Activated CD4-positive, alpha-beta memory T cell treated with anti-CD3 and anti-CD28 coated beads, Interleukin-2, amount 10 ng/mL, durations not matched to agents 7 days and 5 days (primary cell): ENCODE measurements at regions not wholly inside any gene's neighbourhood (a gene's known extent, or its start where the extent isn't known, plus 50 kb on each side); places are given as distances from the start of the nearest gene placed in this dataset.
"Not testable (repeated sequence)": the region's sequence is repeated elsewhere in the genome, so short reads cannot be mapped to it uniquely, and the experiment has no call there.

ENCODE experiments used
- CTCF ChIA-PET: fragments of 350-600 bp; sonication (Branson Sonifier 250); formaldehyde crosslinking; loops from one replicate; lab custom pipeline; 2021; ENCODE audit warnings: antibody characterized with exemption, inconsistent platforms; lab: Charles Lee
- POLR2A ChIA-PET: fragments of 350-600 bp; sonication (Branson Sonifier 250); formaldehyde crosslinking; loops from one replicate; lab custom pipeline; 2021; ENCODE audit warnings: antibody characterized with exemption; lab: Charles Lee
- DNase-seq: peaks from one replicate; pipeline ENCODE4 v3.0.0-alpha.2; 2020
- H3K27ac Mint-ChIP-seq: one replicate; pipeline ENCODE4 v1.8.0; 2021; ENCODE audit warnings: mild to moderate bottlenecking, mixed read lengths
- H3K27me3 Mint-ChIP-seq: one replicate; pipeline ENCODE4 v1.8.0; 2021; ENCODE audit warnings: mixed read lengths
- H3K36me3 Mint-ChIP-seq: one replicate; pipeline ENCODE4 v1.8.0; 2021; ENCODE audit warnings: low read depth, mixed read lengths
- H3K4me1 Mint-ChIP-seq: one replicate; pipeline ENCODE4 v1.8.0; 2021; ENCODE audit warnings: mixed read lengths
- H3K4me3 Mint-ChIP-seq: one replicate; pipeline ENCODE4 v1.8.0; 2021; ENCODE audit warnings: mild to moderate bottlenecking, mixed read lengths
- H3K9me3 Mint-ChIP-seq: one replicate; pipeline ENCODE4 v1.8.0; 2021; ENCODE audit warnings: mixed read lengths

GRCh38 chr4:49161111-49161541 lies 175.1 kb downstream of the CWH43 start:
- DNase-seq, H3K27ac Mint-ChIP-seq, POLR2A ChIA-PET, CTCF ChIA-PET, H3K4me3 Mint-ChIP-seq, H3K4me1 Mint-ChIP-seq, H3K27me3 Mint-ChIP-seq: not testable (repeated sequence)
- peaks cover 17% of the 10 kb centered on the region for H3K9me3 Mint-ChIP-seq
- H3K36me3 Mint-ChIP-seq, result peaks cover 10% of the 10 kb centered on the region

DNA sequence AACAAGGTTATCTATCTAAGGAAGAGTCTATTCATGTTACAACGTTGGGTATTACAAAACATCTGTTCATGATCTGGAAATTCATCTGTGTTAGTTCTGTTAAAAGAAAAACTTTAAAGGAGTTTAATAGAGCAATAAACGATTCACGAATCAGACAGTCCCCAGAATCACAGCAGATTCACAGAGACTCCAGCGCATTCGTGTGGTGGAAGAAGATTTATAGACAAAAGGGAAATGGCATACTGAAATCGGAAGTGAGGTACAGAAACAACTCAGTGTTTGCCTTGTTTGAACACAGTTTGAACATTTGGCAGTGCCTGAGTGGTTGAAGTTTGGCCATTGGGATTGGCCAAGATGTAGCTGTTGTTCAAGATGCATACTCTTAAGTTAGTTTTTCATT lies 178.8 kb downstream of the CWH43 start:
- H3K27ac Mint-ChIP-seq, H3K4me3 Mint-ChIP-seq, CTCF ChIA-PET, H3K27me3 Mint-ChIP-seq, H3K4me1 Mint-ChIP-seq, DNase-seq, H3K9me3 Mint-ChIP-seq, POLR2A ChIA-PET, H3K36me3 Mint-ChIP-seq: not testable (repeated sequence)

DNA sequence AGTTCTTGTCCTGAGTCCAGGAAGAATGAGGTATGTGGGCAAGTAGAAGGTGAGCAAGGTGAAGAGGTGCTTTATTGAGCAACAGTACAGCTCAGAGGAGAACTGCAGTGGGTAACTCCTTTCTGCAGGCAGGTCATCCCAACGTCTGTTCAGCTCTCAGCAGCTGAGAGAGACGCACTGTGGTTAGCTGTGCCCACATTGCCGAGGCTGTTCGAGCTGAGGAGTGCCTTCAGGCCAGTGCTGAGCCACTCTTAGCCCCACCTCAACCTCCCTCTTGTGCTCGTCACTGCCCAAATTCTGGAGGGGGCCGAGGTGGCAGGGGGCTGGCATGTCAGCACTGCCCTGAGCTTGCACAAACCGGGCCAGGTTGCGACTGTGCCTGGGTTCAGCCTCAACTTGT lies 191.8 kb downstream of the CWH43 start:
- H3K36me3 Mint-ChIP-seq, H3K9me3 Mint-ChIP-seq, H3K4me1 Mint-ChIP-seq, POLR2A ChIA-PET, H3K27me3 Mint-ChIP-seq, DNase-seq, H3K4me3 Mint-ChIP-seq, CTCF ChIA-PET, H3K27ac Mint-ChIP-seq: not testable (repeated sequence)

DNA sequence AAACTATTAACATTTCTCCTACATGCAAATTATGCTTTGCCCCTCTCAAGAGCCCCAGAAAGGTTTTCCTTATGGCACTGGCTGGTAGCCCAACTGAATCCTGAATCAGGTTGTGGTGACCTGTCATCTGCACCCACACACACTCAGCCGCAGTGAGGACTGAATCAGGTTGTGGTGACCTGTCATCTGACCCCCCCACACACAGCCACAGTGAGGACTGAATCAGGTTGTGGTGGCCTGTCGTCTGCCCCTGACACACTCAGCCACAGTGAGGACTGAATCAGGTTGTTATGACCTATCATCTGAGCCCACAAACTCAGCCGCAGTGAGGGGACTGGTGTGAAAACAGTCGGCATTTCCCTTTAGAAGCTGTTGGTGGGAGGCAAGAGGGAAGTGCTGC lies 195.0 kb downstream of the CWH43 start:
- H3K27me3 Mint-ChIP-seq, H3K27ac Mint-ChIP-seq, POLR2A ChIA-PET, H3K36me3 Mint-ChIP-seq, CTCF ChIA-PET, H3K4me3 Mint-ChIP-seq, H3K9me3 Mint-ChIP-seq, H3K4me1 Mint-ChIP-seq, DNase-seq: not testable (repeated sequence)

- H3K4me3 Mint-ChIP-seq, H3K27me3 Mint-ChIP-seq, H3K36me3 Mint-ChIP-seq, H3K4me1 Mint-ChIP-seq, DNase-seq, CTCF ChIA-PET, H3K27ac Mint-ChIP-seq, POLR2A ChIA-PET: not testable (repeated sequence)
- peaks cover 24% of the 10 kb centered on the region for H3K9me3 Mint-ChIP-seq
Observed at GRCh38 chr4:49211396-49212194, 225.5 kb downstream of the CWH43 start.

- POLR2A ChIA-PET, H3K27me3 Mint-ChIP-seq, DNase-seq, CTCF ChIA-PET, H3K36me3 Mint-ChIP-seq, H3K4me3 Mint-ChIP-seq, H3K27ac Mint-ChIP-seq, H3K4me1 Mint-ChIP-seq: not testable (repeated sequence)
- H3K9me3 Mint-ChIP-seq, result peaks cover 27% of the 10 kb centered on the region
Observed at GRCh38 chr4:49213250-49213649, 227.2 kb downstream of the CWH43 start.

GRCh38 chr4:49213750-49214149 lies 227.7 kb downstream of the CWH43 start:
- H3K4me3 Mint-ChIP-seq, DNase-seq, H3K27ac Mint-ChIP-seq, H3K4me1 Mint-ChIP-seq, H3K27me3 Mint-ChIP-seq, H3K36me3 Mint-ChIP-seq, POLR2A ChIA-PET, CTCF ChIA-PET: not testable (repeated sequence)
- H3K9me3 Mint-ChIP-seq, result peaks cover 25% of the 10 kb centered on the region

DNA sequence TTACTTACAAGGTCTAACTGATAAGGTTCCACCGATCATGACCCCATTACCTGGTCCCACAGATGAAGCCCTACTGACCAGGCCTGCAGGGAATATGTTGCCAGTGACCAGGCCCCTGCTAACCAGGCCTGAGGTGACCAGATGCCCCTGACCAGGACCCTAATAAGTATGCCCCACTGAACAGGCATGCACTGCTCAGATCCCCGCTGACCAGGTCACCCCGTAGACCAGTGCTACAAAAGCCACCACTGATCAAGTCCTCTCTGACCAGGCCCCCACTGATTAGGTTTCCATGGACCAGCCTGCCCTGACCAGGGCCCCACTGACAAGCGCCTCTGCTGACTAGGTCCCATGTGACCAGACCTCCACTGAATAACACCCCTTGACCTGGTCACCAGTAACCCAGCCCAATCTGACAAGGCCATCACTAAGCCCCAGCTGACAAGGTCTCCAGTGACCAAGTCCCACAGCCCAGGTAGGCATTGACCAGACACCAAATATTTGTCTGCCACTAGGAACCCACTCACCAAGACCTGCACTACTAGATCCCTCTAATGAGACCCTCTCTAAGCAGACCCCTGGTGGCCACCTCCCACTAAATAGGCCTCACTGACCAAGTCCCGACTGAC lies 228.5 kb downstream of the CWH43 start:
- CTCF ChIA-PET, H3K4me1 Mint-ChIP-seq, H3K36me3 Mint-ChIP-seq, H3K27me3 Mint-ChIP-seq, H3K27ac Mint-ChIP-seq, DNase-seq, POLR2A ChIA-PET, H3K4me3 Mint-ChIP-seq: not testable (repeated sequence)
- H3K9me3 Mint-ChIP-seq, result peaks cover 31% of the 10 kb centered on the region

DNA sequence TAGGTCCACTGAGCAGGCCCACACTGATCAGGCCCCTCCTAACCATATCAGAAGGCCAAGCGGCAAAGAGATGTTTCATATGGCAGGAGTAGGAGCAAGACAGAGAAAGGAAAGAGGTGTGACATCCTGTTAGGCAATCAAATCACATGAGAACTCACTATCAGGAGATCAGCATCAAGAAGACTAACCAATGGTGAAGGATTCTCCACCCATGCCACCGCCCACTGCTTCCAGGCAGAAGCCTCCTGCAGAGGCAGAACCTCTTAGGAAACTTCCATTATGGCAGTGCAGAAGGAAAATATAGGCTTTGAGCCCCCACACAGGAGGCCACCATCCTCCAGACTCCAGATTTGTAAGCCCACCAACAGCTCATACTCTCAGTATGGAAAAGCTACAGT lies 229.0 kb downstream of the CWH43 start:
- H3K4me3 Mint-ChIP-seq, H3K36me3 Mint-ChIP-seq, DNase-seq, H3K27me3 Mint-ChIP-seq, CTCF ChIA-PET, POLR2A ChIA-PET, H3K4me1 Mint-ChIP-seq, H3K27ac Mint-ChIP-seq: not testable (repeated sequence)
- H3K9me3 Mint-ChIP-seq, result peaks cover 31% of the 10 kb centered on the region

DNA sequence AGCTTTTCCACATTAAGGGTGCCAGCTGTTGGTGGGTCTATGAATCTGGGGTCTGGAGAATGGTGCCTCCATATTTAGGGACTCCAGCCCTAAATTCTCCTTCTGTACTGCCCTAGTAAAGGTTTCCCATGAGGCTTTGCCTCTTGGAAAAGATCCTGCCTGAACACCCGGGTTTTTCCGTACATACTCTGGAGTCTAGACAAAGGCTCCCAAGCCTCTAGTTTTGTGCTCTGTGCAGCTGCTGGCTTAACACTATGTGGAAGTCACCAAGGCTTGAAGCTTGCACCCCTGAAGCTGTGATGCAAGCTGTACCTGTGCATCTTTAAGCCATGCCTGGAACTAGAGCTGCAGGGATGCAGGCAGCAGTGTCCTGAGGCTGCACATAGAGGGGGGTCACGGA lies 230.5 kb downstream of the CWH43 start:
- H3K27me3 Mint-ChIP-seq, H3K4me3 Mint-ChIP-seq, H3K27ac Mint-ChIP-seq, DNase-seq, POLR2A ChIA-PET, H3K36me3 Mint-ChIP-seq, H3K4me1 Mint-ChIP-seq, CTCF ChIA-PET: not testable (repeated sequence)
- peaks cover 40% of the 10 kb centered on the region for H3K9me3 Mint-ChIP-seq

DNA sequence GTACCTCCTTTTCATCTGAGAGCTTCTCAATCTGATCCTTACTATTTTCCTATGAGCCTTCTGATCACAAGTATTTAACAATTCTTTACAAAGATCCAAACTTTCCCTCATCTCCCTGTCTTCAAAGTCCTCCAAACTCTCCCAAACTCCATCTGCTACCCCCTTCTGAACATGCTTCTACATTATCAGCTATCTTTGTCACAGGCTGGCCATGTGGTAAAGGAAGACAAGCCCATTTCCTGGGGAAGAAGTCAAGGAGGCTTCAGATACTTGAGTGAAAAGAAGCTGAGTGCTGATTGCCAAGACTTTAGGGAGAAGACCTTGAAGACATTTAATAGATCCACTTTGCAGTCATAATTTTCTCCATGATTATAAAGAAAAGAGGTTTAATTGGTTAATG lies 231.4 kb downstream of the CWH43 start:
- Mint-ChIP-seq H3K27ac (no peak overlapping the region), H3K4me1 (no peaks in the 10 kb centered on the region), H3K36me3 (peaks cover 2% of the 10 kb centered on the region), H3K27me3 (no peaks in the 10 kb centered on the region), H3K4me3 (no peak overlapping the region), H3K9me3 (peaks cover 42% of the 10 kb centered on the region)
- ChIA-PET POLR2A (no interaction called here), CTCF (no interaction called here)
- DNase-seq, result no peak

GRCh38 chr4:49218094-49218493 lies 232.0 kb downstream of the CWH43 start:
- H3K36me3 Mint-ChIP-seq, POLR2A ChIA-PET, DNase-seq, H3K27me3 Mint-ChIP-seq, CTCF ChIA-PET, H3K27ac Mint-ChIP-seq, H3K4me1 Mint-ChIP-seq, H3K4me3 Mint-ChIP-seq: not testable (repeated sequence)
- H3K9me3 Mint-ChIP-seq, result peaks cover 44% of the 10 kb centered on the region

GRCh38 chr4:49218931-49219330 lies 232.9 kb downstream of the CWH43 start:
- H3K9me3 Mint-ChIP-seq, result peaks cover 43% of the 10 kb centered on the region
- CTCF ChIA-PET, H3K27ac Mint-ChIP-seq: not testable (repeated sequence)

More at GRCh38 chr4:49218931-49219330, 232.9 kb downstream of the CWH43 start:
- H3K27me3 Mint-ChIP-seq, H3K4me3 Mint-ChIP-seq, H3K36me3 Mint-ChIP-seq, H3K4me1 Mint-ChIP-seq, POLR2A ChIA-PET, DNase-seq: not testable (repeated sequence)
